HG03558 (cell line): ENCODE measurements at regions not wholly inside any gene's neighbourhood (a gene's known extent, or its start where the extent isn't known, plus 50 kb on each side); places are given as distances from the start of the nearest gene placed in this dataset.

ENCODE experiments used
- ATAC-seq: cut with Tn5 transposase; IDR thresholded peaks from one replicate; pipeline ENCODE4 v1.9.1; 2021; ENCODE audit warnings: moderate number of reproducible peaks; ENCODE audit not compliant: unreplicated experiment; ENCODE audit errors: extremely low read depth

GRCh38 chr3:64464955-64465354, 222.8 kb downstream of the ADAMTS9 start:
- ATAC-seq, result no peak

DNA sequence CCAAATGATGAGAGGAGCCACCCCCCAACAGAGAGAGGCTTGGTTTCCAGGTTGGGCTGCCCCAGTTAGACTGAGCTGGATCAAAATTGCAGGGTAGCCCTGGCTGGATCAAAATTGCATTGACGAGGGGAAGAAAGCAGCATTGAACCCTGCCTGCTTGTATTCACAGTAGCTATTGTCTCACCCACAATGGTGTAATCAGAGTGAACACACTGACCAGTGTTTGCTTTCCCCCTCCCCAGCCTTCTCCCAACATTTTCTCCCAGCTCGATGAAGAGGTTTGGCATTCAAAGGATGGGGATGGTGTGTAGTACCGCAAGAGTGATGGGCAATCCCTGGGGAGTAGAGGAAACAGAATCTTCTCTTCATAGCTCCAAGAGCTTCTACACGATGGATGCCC, 223.8 kb downstream of the ADAMTS9 start:
- no peak for ATAC-seq

GRCh38 chr3:64462203-64462602, 225.6 kb downstream of the ADAMTS9 start:
- ATAC-seq, result no peak

DNA sequence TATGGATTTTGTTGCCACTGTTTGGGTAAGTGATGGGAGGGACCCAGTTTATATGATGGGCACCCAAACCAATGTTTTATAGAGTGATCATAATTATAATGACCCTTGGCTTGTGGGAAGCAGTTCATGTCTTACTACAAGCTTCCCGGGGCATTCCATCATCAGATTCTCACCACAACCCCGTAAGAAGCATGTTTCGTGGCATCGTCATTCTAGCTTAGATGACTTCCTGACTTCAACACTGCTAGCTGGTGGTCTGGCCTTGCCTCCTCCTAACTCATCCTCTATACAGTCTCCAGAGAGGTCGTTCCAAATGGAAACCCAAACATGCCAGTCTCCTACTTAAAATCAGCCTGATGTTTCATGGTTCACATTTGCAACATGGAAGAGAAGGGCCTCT, 226.9 kb downstream of the ADAMTS9 start:
- ATAC-seq, result no peak

GRCh38 chr3:64460141-64460730, 227.6 kb downstream of the ADAMTS9 start:
- no peak for ATAC-seq

DNA sequence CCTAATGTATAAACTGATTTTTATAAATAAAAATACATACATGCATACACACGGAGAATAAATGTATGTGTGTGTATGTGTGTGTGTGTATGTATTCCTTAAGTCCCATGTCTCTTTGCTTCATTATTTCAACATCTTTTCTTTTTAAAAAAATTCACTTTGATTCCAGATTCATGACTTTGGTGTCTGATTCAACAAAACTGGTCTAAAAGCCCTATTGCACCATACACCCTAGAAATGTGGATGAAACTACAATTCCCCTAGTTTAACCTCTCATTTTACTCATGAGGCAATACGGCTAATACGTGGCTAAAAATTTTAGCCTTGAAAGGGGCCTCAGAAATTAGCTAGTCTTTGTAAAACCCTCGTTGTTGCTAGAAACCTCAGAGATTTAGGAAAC, 228.1 kb downstream of the ADAMTS9 start:
- no peak for ATAC-seq

DNA sequence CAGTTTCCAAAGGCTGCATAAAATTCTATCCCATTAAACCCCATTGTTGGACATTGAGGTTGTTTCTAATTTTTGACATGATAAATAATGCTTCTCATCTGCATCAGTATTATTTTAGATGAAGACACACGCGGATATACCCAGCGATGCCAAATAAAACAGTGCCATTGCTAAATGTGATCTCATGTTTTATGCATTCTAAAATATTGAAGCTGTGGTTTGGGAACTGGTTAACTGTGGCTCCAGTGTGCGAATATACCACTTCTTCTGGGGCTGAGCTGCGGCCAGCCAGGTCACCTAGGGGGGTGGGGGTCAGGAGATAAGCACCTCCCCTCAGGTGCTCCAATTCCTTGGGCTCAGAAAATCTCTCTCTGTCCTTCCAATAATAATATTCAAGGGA, 230.0 kb downstream of the ADAMTS9 start:
- no peak for ATAC-seq

DNA sequence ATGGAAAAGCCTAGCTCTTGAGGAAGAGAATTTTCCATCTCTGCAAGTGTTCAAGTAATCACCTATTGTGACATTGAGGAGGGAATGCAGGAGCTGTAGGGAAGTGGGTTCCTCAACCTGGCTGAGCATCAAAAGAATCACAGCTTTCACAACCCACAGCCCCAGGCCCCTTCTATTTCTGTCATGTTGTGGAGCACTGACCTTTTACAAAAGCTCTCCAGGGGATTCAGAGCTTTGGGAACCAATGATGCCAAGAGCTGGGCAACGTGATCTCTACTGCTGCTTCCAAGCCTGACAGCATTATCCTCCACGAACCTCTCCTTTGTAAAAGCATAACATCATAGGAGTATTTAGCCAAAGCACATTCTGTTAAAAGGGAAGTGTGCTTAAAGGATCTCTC, 231.1 kb downstream of the ADAMTS9 start:
- ATAC-seq, result no peak

DNA sequence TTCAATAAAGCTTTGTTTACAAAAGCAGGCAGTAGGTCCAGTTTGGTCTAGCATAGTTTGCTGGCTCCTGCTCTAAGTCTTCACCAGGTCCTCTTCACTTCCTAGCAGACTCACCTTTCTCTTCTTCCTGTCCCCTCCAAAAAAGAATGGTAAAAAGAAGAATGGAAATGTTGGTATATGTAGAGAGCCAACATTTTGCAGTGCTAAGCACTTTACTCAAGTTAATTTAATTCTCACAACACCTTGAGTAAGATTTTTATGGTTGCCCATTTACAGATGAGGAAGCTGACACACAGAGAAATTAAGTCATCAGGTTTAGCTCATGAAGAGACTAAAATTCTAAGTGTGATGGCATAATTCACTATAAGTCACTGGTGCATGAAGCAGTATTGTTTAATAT, 230.1 kb upstream of the PRICKLE2 start:
- no peak for ATAC-seq

DNA sequence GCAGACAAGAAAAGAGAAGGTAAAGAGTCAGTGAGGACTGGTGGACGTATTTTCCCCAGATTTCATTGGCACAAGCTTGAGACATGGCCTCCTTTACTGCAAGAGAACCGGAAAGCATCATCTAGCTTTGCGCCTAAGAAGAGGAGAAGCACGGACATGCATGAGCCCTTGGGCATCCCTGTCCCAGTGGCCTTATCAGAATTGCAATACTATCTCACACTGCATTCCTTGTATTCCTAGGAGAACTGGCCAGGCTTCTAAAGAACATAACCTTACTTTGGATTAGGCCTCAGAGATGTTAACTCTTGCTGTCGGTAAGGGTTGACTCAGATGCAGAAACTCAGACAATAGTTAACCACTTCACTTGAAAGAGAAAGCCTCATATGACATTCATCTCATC, 229.5 kb upstream of the PRICKLE2 start:
- ATAC-seq, result no peak

GRCh38 chr3:64454179-64454578, 228.9 kb upstream of the PRICKLE2 start:
- no peak for ATAC-seq

- ATAC-seq, result no peak
Observed at GRCh38 chr3:64451283-64452012, 226.2 kb upstream of the PRICKLE2 start.

DNA sequence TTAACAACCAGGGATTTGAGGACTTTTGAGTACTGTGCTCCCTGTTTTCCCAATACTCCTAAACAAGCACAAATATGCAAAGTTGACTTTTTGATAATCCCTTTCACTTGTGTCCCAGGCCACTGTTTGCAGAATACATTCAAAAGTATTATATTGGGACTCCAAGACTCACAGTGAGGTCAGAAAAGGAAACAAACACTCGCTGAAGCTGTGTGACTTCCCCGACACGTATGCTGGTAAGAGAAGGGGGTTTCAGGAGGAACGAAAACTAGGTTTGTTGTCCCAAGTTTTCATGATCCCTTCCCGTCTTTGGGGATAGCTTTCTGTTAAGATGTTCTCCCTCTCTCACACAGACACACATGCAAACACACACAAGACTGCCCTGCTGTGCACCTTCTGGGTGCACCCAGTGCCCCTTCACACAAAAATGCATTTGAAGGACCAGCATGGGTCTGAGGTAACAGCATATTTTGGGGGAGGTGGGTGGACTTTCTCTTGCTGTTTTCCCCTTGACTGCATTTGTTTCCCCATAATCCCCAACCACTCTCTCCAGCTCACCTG, 225.2 kb upstream of the PRICKLE2 start:
- no peak for ATAC-seq

- ATAC-seq, result peak; percentile 50
Observed at GRCh38 chr3:64449026-64449425, 223.8 kb upstream of the PRICKLE2 start.

DNA sequence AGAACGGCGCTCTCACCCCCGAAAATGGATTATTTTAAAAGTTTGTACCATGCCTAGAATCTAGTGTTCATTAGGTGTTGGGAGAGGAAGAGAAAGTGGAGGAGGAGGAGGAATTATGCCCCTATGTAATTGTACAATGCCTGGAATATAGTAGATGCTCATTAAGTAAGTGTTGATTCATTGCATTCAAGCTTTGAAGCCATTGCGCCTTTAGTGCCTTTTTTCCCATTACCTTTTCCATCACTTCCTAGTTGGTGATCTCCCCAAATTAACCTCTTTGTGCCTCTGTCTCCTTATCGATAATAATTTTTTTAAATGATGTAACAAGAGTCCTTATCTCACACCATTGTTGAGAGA, 220.7 kb upstream of the PRICKLE2 start:
- ATAC-seq, result no peak

DNA sequence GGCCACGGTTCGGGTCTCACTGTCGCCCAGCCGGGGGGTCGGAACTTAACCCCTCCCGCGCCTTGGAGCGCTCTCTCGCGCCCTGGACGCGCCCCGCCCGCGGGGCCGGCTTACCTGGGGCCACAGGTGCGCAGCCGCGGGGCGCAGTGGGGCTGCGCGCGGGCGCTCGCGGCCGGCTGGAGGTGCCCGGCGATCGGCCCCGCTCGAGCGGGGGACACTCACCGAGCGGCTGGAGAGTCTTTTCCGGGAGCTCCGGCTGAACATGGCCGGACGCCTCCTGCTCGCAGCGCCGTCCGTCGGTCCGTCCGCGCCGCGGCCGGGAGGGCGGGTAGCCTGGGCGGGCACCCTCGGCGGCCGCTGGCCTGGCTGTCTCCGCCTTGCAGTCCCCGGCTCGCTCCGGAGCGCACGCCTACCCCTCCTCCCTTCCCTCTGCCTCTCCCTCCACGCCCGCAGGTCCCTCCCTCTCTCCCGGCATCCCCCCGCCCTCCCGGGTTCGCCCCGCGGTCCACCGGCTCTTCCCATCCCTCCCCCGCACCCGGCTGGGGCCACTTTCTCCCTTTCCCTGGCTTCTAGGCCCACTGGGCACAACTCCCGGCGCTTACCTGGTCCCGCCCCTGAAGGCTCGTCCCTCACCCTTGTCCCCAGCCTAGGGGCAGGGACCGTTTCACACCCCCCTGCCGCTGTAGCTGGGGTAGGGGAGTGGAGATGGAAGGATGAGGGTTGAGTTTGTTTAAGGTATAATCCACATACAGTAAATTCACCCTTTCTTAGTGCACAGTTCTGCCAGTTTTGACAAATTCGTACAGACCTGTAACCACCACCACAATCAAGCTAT, 220.1 kb upstream of the PRICKLE2 start:
- no peak for ATAC-seq

DNA sequence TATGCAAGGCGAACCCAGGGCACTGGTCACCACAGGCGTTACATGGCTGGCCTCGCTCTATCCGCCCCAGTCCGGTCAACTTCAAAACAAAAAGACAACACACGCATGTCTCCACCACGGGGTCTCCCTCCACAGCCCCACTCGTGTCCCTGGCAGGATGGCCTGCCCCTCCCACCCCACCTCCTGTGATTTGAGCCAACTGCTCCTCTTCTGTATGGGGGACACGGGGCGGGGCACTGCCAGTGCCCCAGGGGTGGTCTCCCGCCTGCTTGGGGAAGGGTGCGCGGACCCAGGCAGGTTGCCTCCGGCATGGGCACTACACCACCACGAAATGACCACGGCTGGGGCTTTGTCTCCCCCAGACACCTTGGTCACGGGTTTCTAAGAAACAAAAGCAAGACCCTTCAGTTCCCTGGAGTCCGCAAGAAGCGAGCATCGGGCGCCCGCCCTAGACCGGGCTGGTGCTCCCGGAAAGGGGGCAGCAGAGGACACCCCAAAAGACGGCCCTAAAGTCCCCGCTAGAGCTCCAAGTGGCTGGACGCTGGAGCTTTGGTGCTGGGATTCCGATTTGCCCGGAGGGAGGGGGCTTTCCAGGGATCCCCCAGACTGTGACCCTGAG, 219.3 kb upstream of the PRICKLE2 start:
- no peak for ATAC-seq

GRCh38 chr3:64443546-64444381, 218.5 kb upstream of the PRICKLE2 start:
- ATAC-seq, result no peak

- no peak for ATAC-seq
Observed at GRCh38 chr3:64441861-64442260, 216.6 kb upstream of the PRICKLE2 start.

GRCh38 chr3:64440498-64440897, 215.2 kb upstream of the PRICKLE2 start:
- ATAC-seq, result no peak
